ENCODE measurements at regions not wholly inside any gene's neighbourhood (a gene's known extent, or its start where the extent isn't known, plus 50 kb on each side); places are given as distances from the start of the nearest gene placed in this dataset.

GRCh38 chr18:44526705-44527415 lies 153.8 kb upstream of the SETBP1 start:
- no peak for DNase-seq (ENCODE audit: low spot score)

GRCh38 chr18:44533071-44533470 lies 147.6 kb upstream of the SETBP1 start:
- no peak for DNase-seq (ENCODE audit: low spot score)

GRCh38 chr18:44536046-44536445 lies 144.6 kb upstream of the SETBP1 start:
- DNase-seq (ENCODE audit: low spot score) = no peak

GRCh38 chr18:44536619-44537018 lies 144.1 kb upstream of the SETBP1 start:
- no peak for DNase-seq (ENCODE audit: low spot score)

- DNase-seq (ENCODE audit: low spot score) = no peak
Observed at GRCh38 chr18:44537526-44537925, 143.2 kb upstream of the SETBP1 start.

GRCh38 chr18:44539926-44540325 lies 140.8 kb upstream of the SETBP1 start:
- no peak for DNase-seq (ENCODE audit: low spot score)

- DNase-seq (ENCODE audit: low spot score) = no peak
Observed at GRCh38 chr18:44541159-44541558, 139.5 kb upstream of the SETBP1 start.

GRCh38 chr18:44541781-44542180 lies 138.9 kb upstream of the SETBP1 start:
- no peak for DNase-seq (ENCODE audit: low spot score)

- DNase-seq (ENCODE audit: low spot score) = no peak
Observed at GRCh38 chr18:44543387-44543786, 137.3 kb upstream of the SETBP1 start.

- no peak for DNase-seq (ENCODE audit: low spot score)
Observed at GRCh38 chr18:44545359-44545985, 135.2 kb upstream of the SETBP1 start.

- DNase-seq (ENCODE audit: low spot score) = no peak
Observed at GRCh38 chr18:44546954-44547353, 133.7 kb upstream of the SETBP1 start.

- no peak for DNase-seq (ENCODE audit: low spot score)
Observed at GRCh38 chr18:44548291-44549221, 132.1 kb upstream of the SETBP1 start.

GRCh38 chr18:44552706-44553105 lies 128.0 kb upstream of the SETBP1 start:
- DNase-seq (ENCODE audit: low spot score) = no peak

GRCh38 chr18:44556296-44556695 lies 124.4 kb upstream of the SETBP1 start:
- no peak for DNase-seq (ENCODE audit: low spot score)

GRCh38 chr18:44557616-44558151 lies 123.0 kb upstream of the SETBP1 start:
- no peak for DNase-seq (ENCODE audit: low spot score)

GRCh38 chr18:44558767-44559166 lies 121.9 kb upstream of the SETBP1 start:
- no peak for DNase-seq (ENCODE audit: low spot score)

GRCh38 chr18:44562986-44563385 lies 117.7 kb upstream of the SETBP1 start:
- DNase-seq (ENCODE audit: low spot score) = no peak

- no peak for DNase-seq (ENCODE audit: low spot score)
Observed at GRCh38 chr18:44564922-44565321, 115.8 kb upstream of the SETBP1 start.

- no peak for DNase-seq (ENCODE audit: low spot score)
Observed at GRCh38 chr18:44568342-44568741, 112.3 kb upstream of the SETBP1 start.

GRCh38 chr18:44568986-44569385 lies 111.7 kb upstream of the SETBP1 start:
- DNase-seq (ENCODE audit: low spot score) = no peak

- no peak for DNase-seq (ENCODE audit: low spot score)
Observed at GRCh38 chr18:44569391-44570055, 111.2 kb upstream of the SETBP1 start.
